Type B pancreatic cell (in vitro differentiated cells): ENCODE measurements at regions not wholly inside any gene's neighbourhood (a gene's known extent, or its start where the extent isn't known, plus 50 kb on each side); places are given as distances from the start of the nearest gene placed in this dataset.
A peak's percentile ranks its signal among the peaks of the same experiment; 100 is the strongest.

Source experiments
- DNase-seq: peaks from one replicate; pipeline ENCODE4 v3.0.0; 2021; ENCODE audit warnings: mixed read lengths; ENCODE audit not compliant: unreplicated experiment; ENCODE audit errors: extremely low spot score
- H3K27ac Mint-ChIP-seq: 2 replicates; pipeline ENCODE4 v1.8.0; 2021; ENCODE audit warnings: mild to moderate bottlenecking, mixed read lengths
- H3K27me3 Mint-ChIP-seq: 2 replicates; pipeline ENCODE4 v1.8.0; 2021; ENCODE audit warnings: mixed read lengths
- H3K36me3 Mint-ChIP-seq: 2 replicates; pipeline ENCODE4 v1.8.0; 2021; ENCODE audit warnings: mixed read lengths
- H3K4me1 Mint-ChIP-seq: one replicate; pipeline ENCODE4 v1.8.0; 2021; ENCODE audit warnings: mixed read lengths; ENCODE audit not compliant: unreplicated experiment
- H3K4me3 Mint-ChIP-seq: 2 replicates; pipeline ENCODE4 v1.8.0; 2021; ENCODE audit warnings: mild to moderate bottlenecking, mixed read lengths
- H3K9me3 Mint-ChIP-seq: 2 replicates; pipeline ENCODE4 v1.8.0; 2021; ENCODE audit warnings: mixed read lengths
- TF ChIP-seq, protein P1 (sequence below): fragments of 200-600 bp; sonication (generic); conservative IDR thresholded peaks from 2 replicates; pipeline ENCODE4 v1.5.0; 2021; ENCODE audit warnings: antibody characterized with exemption, mild to moderate bottlenecking

- no peak overlapping the region for H3K27ac Mint-ChIP-seq
- no peak overlapping the region for H3K4me3 Mint-ChIP-seq
- TF ChIP-seq, protein P1, sequence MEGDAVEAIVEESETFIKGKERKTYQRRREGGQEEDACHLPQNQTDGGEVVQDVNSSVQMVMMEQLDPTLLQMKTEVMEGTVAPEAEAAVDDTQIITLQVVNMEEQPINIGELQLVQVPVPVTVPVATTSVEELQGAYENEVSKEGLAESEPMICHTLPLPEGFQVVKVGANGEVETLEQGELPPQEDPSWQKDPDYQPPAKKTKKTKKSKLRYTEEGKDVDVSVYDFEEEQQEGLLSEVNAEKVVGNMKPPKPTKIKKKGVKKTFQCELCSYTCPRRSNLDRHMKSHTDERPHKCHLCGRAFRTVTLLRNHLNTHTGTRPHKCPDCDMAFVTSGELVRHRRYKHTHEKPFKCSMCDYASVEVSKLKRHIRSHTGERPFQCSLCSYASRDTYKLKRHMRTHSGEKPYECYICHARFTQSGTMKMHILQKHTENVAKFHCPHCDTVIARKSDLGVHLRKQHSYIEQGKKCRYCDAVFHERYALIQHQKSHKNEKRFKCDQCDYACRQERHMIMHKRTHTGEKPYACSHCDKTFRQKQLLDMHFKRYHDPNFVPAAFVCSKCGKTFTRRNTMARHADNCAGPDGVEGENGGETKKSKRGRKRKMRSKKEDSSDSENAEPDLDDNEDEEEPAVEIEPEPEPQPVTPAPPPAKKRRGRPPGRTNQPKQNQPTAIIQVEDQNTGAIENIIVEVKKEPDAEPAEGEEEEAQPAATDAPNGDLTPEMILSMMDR, result no peak
- H3K27me3 Mint-ChIP-seq, result no peaks in the 10 kb centered on the region
- peaks cover 16% of the 10 kb centered on the region for H3K9me3 Mint-ChIP-seq
- peaks cover 40% of the 10 kb centered on the region for H3K4me1 Mint-ChIP-seq
- no peaks in the 10 kb centered on the region for H3K36me3 Mint-ChIP-seq
- no peak for DNase-seq
Observed at GRCh38 chr11:10371926-10372641, 67.2 kb downstream of the ADM start.

DNA sequence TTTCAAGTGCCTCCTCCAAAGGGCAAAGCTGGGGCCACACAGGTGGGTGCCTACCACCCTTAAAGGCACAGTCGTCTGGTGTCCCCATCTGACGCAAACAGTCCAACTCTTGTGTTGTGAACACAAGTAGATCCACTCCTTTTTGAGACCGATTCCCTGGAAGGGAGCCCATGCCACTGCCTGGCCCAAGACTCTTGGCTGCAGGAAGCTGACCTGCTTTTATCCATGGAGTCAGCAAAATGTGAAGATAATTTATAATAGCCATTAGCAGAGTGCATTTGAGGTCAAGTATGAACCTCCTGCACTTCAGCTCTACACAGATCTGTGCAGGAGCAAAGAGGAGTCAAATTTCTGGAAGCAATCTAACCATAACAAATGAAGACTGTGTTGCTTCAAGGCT is 68.5 kb downstream of the ADM start:
- Mint-ChIP-seq H3K36me3 (no peaks in the 10 kb centered on the region), H3K4me1 (peaks cover 35% of the 10 kb centered on the region), H3K9me3 (peaks cover 10% of the 10 kb centered on the region), H3K27me3 (no peaks in the 10 kb centered on the region), H3K4me3 (peak overlapping the region; percentile 30), H3K27ac (no peak overlapping the region)
- peak; percentile 54 for DNase-seq
- TF ChIP-seq, protein P1, result no peak

GRCh38 chr11:10373929-10374328 is 69.1 kb downstream of the ADM start:
- no peak overlapping the region for H3K4me3 Mint-ChIP-seq
- peaks cover 10% of the 10 kb centered on the region for H3K9me3 Mint-ChIP-seq
- H3K27me3 Mint-ChIP-seq, result no peaks in the 10 kb centered on the region
- H3K36me3 Mint-ChIP-seq, result no peaks in the 10 kb centered on the region
- TF ChIP-seq, protein P1, result no peak
- no peak overlapping the region for H3K27ac Mint-ChIP-seq
- H3K4me1 Mint-ChIP-seq, result peaks cover 35% of the 10 kb centered on the region
- DNase-seq, result peak; percentile 8

GRCh38 chr11:10374386-10374785 is 69.5 kb downstream of the ADM start:
- H3K4me3 Mint-ChIP-seq, result no peak overlapping the region
- H3K27ac Mint-ChIP-seq, result no peak overlapping the region
- peaks cover 10% of the 10 kb centered on the region for H3K9me3 Mint-ChIP-seq
- TF ChIP-seq, protein P1, result no peak
- H3K4me1 Mint-ChIP-seq, result peaks cover 35% of the 10 kb centered on the region
- no peaks in the 10 kb centered on the region for H3K36me3 Mint-ChIP-seq
- no peaks in the 10 kb centered on the region for H3K27me3 Mint-ChIP-seq
- DNase-seq, result no peak

- Mint-ChIP-seq H3K4me1 (peaks cover 35% of the 10 kb centered on the region), H3K27me3 (no peaks in the 10 kb centered on the region), H3K9me3 (peaks cover 10% of the 10 kb centered on the region), H3K36me3 (no peaks in the 10 kb centered on the region), H3K27ac (no peak overlapping the region), H3K4me3 (no peak overlapping the region)
- DNase-seq, result no peak
- TF ChIP-seq, protein P1, result no peak
Observed at GRCh38 chr11:10375280-10375971, 70.6 kb downstream of the ADM start.
